ENCODE measurements at regions not wholly inside any gene's neighbourhood (a gene's known extent, or its start where the extent isn't known, plus 50 kb on each side); places are given as distances from the start of the nearest gene placed in this dataset.
"Not testable (repeated sequence)": the region's sequence is repeated elsewhere in the genome, so short reads cannot be mapped to it uniquely, and the experiment has no call there.

DNA sequence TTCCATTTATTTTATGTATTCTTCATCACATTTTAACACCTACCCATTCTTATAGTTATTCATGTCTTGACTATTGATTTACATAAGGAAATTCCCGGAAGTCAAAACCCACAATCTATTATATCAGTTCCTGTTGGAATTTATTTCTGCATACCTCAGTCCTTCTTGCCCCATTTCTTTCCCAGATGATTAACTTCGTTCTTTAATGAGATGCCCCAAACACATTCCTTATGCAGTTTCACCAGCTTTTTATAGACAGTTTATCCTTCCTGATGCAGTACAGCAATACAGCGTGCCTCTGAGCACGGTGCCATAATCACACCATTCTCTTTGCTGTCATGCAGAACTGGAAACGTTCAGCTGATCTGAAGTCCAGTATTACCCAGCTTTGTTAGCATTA is 175.8 kb upstream of the NANOGP8 start:
- no peak overlapping the region for H3K4me3 ChIP-seq (replicated peaks; ENCODE audit: low read depth, low read length)
- no peak for DNase-seq (ENCODE audit: extremely low read depth, insufficient read length)
- no peaks in the 10 kb centered on the region for H3K36me3 ChIP-seq (ENCODE audit: control insufficient read depth, insufficient read depth, low read length)
- no peaks in the 10 kb centered on the region for H3K27me3 ChIP-seq (replicated peaks; ENCODE audit: control insufficient read depth, insufficient read depth, low read length)
- no peak for TF ChIP-seq CTCF (IDR thresholded peaks at IDR 0.05; ENCODE audit: insufficient read depth, low read length, poor library complexity, severe bottlenecking)

- not testable (repeated sequence) for H3K4me3 ChIP-seq (replicated peaks; ENCODE audit: low read depth, low read length); DNase-seq (ENCODE audit: extremely low read depth, insufficient read length); H3K27me3 ChIP-seq (replicated peaks; ENCODE audit: control insufficient read depth, insufficient read depth, low read length); H3K36me3 ChIP-seq (ENCODE audit: control insufficient read depth, insufficient read depth, low read length)
Measured at GRCh38 chr15:35260274-35260673, 175.2 kb upstream of the NANOGP8 start.

GRCh38 chr15:35256551-35256950 is 171.5 kb upstream of the NANOGP8 start:
- no peak for TF ChIP-seq CTCF (IDR thresholded peaks at IDR 0.05; ENCODE audit: insufficient read depth, low read length, poor library complexity, severe bottlenecking)
- Histone ChIP-seq H3K36me3 (ENCODE audit: control insufficient read depth, insufficient read depth, low read length) (no peaks in the 10 kb centered on the region), H3K4me3 (replicated peaks; ENCODE audit: low read depth, low read length) (no peak overlapping the region), H3K27me3 (replicated peaks; ENCODE audit: control insufficient read depth, insufficient read depth, low read length) (no peaks in the 10 kb centered on the region)
- no peak for DNase-seq (ENCODE audit: extremely low read depth, insufficient read length)

- H3K4me3 ChIP-seq (replicated peaks; ENCODE audit: low read depth, low read length), result no peak overlapping the region
- H3K27me3 ChIP-seq (replicated peaks; ENCODE audit: control insufficient read depth, insufficient read depth, low read length), result no peaks in the 10 kb centered on the region
- no peaks in the 10 kb centered on the region for H3K36me3 ChIP-seq (ENCODE audit: control insufficient read depth, insufficient read depth, low read length)
- TF ChIP-seq CTCF (IDR thresholded peaks at IDR 0.05; ENCODE audit: insufficient read depth, low read length, poor library complexity, severe bottlenecking), result no peak
- DNase-seq (ENCODE audit: extremely low read depth, insufficient read length), result no peak
Measured at GRCh38 chr15:35256141-35256540, 171.0 kb upstream of the NANOGP8 start.

GRCh38 chr15:35254908-35255307 is 169.8 kb upstream of the NANOGP8 start:
- not testable (repeated sequence) for H3K4me3 ChIP-seq (replicated peaks; ENCODE audit: low read depth, low read length); H3K36me3 ChIP-seq (ENCODE audit: control insufficient read depth, insufficient read depth, low read length); DNase-seq (ENCODE audit: extremely low read depth, insufficient read length); H3K27me3 ChIP-seq (replicated peaks; ENCODE audit: control insufficient read depth, insufficient read depth, low read length)

DNA sequence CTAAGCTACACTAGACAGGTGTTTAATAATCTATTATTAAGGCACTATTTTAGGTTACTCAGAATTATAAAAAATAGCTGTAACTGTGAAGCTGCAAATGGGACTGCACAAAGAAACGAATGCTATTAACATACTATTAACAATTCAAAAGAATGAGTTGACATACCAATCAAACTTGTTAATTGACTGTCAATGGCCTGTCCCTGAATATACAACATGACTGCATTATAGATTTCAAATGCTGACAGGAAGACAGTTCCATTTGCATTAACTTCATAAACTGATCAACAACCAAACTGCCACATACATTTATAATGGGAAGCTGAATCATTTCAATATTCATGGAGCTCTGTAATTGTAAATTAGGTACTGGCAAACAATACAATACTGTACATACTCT is 169.0 kb upstream of the NANOGP8 start:
- no peak for DNase-seq (ENCODE audit: extremely low read depth, insufficient read length)
- TF ChIP-seq CTCF (IDR thresholded peaks at IDR 0.05; ENCODE audit: insufficient read depth, low read length, poor library complexity, severe bottlenecking), result no peak
- H3K4me3 ChIP-seq (replicated peaks; ENCODE audit: low read depth, low read length), result no peak overlapping the region
- no peaks in the 10 kb centered on the region for H3K36me3 ChIP-seq (ENCODE audit: control insufficient read depth, insufficient read depth, low read length)
- H3K27me3 ChIP-seq (replicated peaks; ENCODE audit: control insufficient read depth, insufficient read depth, low read length), result no peaks in the 10 kb centered on the region

DNA sequence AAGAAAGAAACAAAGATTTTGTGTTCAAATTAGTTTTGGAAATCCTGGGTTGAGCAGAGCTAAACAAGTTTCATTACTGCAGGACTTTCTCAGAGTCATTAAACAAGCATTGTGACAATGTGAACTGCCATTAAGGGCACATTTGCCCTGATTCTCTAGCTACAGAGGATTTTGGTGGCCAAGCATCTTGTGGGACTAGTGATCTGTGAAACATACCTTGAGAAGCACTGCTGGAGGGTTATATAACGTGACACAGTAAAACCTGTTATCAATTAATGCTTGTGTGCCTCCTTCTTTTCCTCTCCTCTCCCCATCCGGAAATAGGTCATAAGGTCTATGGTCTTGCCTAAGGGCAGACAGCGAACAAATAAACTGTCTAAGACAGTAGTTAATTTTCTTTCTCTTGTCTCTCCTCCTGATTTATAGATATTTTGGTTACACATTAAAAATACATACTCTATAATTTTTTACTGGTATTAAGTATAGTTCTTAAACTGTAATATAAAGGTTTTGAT is 167.3 kb upstream of the NANOGP8 start:
- DNase-seq (ENCODE audit: extremely low read depth, insufficient read length), result no peak

More for the DNA sequence above, 167.3 kb upstream of the NANOGP8 start:
- no peak for TF ChIP-seq CTCF (IDR thresholded peaks at IDR 0.05; ENCODE audit: insufficient read depth, low read length, poor library complexity, severe bottlenecking)
- H3K27me3 ChIP-seq (replicated peaks; ENCODE audit: control insufficient read depth, insufficient read depth, low read length), result no peaks in the 10 kb centered on the region
- H3K36me3 ChIP-seq (ENCODE audit: control insufficient read depth, insufficient read depth, low read length), result no peaks in the 10 kb centered on the region
- H3K4me3 ChIP-seq (replicated peaks; ENCODE audit: low read depth, low read length), result no peak overlapping the region
